GM11168 (cell line): ENCODE measurements at regions not wholly inside any gene's neighbourhood (a gene's known extent, or its start where the extent isn't known, plus 50 kb on each side); places are given as distances from the start of the nearest gene placed in this dataset.
"Not testable (repeated sequence)": the region's sequence is repeated elsewhere in the genome, so short reads cannot be mapped to it uniquely, and the experiment has no call there.

Experiments
- in situ Hi-C: fragments of 300-500 bp; cut with MboI; formaldehyde crosslinking; loops from one replicate; pipeline ENCODE4 v1.12.0; 2022; ENCODE audit warnings: low sequenced_read_pairs; ENCODE audit not compliant: unreplicated experiment

GRCh38 chr9:31272456-31273295 lies 1111.8 kb upstream of the ACO1 start:
- in situ Hi-C loops, result no loop called here

- in situ Hi-C loops, result no loop called here
Measured at GRCh38 chr9:31275419-31275818, 1109.0 kb upstream of the ACO1 start.

- in situ Hi-C loops, result no loop called here
Measured at GRCh38 chr9:31290731-31291130, 1093.7 kb upstream of the ACO1 start.

- in situ Hi-C loops, result no loop called here
Measured at GRCh38 chr9:31302620-31303418, 1081.6 kb upstream of the ACO1 start.

- in situ Hi-C loops, result no loop called here
Measured at GRCh38 chr9:31304576-31304975, 1079.9 kb upstream of the ACO1 start.

GRCh38 chr9:31314241-31314640 lies 1070.2 kb upstream of the ACO1 start:
- in situ Hi-C loops, result no loop called here

GRCh38 chr9:31320494-31320893 lies 1063.9 kb upstream of the ACO1 start:
- in situ Hi-C loops, result no loop called here

GRCh38 chr9:31321256-31321655 lies 1063.2 kb upstream of the ACO1 start:
- in situ Hi-C loops, result no loop called here

GRCh38 chr9:31321686-31322085 lies 1062.8 kb upstream of the ACO1 start:
- in situ Hi-C loops, result no loop called here

- in situ Hi-C loops, result no loop called here
Measured at GRCh38 chr9:31323726-31324444, 1060.6 kb upstream of the ACO1 start.

- in situ Hi-C loops, result no loop called here
Measured at GRCh38 chr9:31325778-31326177, 1058.7 kb upstream of the ACO1 start.

- in situ Hi-C loops, result not testable (repeated sequence)
Measured at GRCh38 chr9:31326883-31327282, 1057.6 kb upstream of the ACO1 start.

GRCh38 chr9:31334837-31335528 lies 1049.5 kb upstream of the ACO1 start:
- in situ Hi-C loops, result no loop called here

GRCh38 chr9:31335529-31336234 lies 1048.8 kb upstream of the ACO1 start:
- in situ Hi-C loops, result no loop called here

- in situ Hi-C loops, result no loop called here
Measured at GRCh38 chr9:31336386-31336785, 1048.1 kb upstream of the ACO1 start.

- in situ Hi-C loops, result no loop called here
Measured at GRCh38 chr9:31336841-31337240, 1047.6 kb upstream of the ACO1 start.

GRCh38 chr9:31347082-31347617 lies 1037.3 kb upstream of the ACO1 start:
- in situ Hi-C loops, result no loop called here

GRCh38 chr9:31355159-31355882 lies 1029.1 kb upstream of the ACO1 start:
- in situ Hi-C loops, result no loop called here

GRCh38 chr9:31355965-31356364 lies 1028.5 kb upstream of the ACO1 start:
- in situ Hi-C loops, result no loop called here
